Endometrial microvascular endothelial cells (primary cell): ENCODE measurements at regions not wholly inside any gene's neighbourhood (a gene's known extent, or its start where the extent isn't known, plus 50 kb on each side); places are given as distances from the start of the nearest gene placed in this dataset.
"Not testable (repeated sequence)": the region's sequence is repeated elsewhere in the genome, so short reads cannot be mapped to it uniquely, and the experiment has no call there.

ENCODE experiments used
- in situ Hi-C: cut with HindIII; loops from 2 replicates; pipeline ENCODE4 v1.10.0; 2017; ENCODE audit warnings: low sequenced_read_pairs, low pct_unique_long_range_greater_than_20kb; ENCODE audit errors: inconsistent ontology term

- in situ Hi-C loops: no loop called here
Measured at GRCh38 chr15:81909011-81909358, 136.8 kb downstream of the MEX3B start.

GRCh38 chr15:81908111-81908510 lies 137.7 kb downstream of the MEX3B start:
- in situ Hi-C loops: no loop called here

- in situ Hi-C loops: no loop called here
Measured at GRCh38 chr15:81907521-81907920, 138.3 kb downstream of the MEX3B start.

GRCh38 chr15:81905889-81906288 lies 139.9 kb downstream of the MEX3B start:
- in situ Hi-C loops: no loop called here

- in situ Hi-C loops: no loop called here
Measured at GRCh38 chr15:81901319-81901718, 144.5 kb downstream of the MEX3B start.

GRCh38 chr15:81899730-81900129 lies 146.1 kb downstream of the MEX3B start:
- in situ Hi-C loops: no loop called here

GRCh38 chr15:81899024-81899423 lies 146.8 kb downstream of the MEX3B start:
- in situ Hi-C loops: no loop called here

GRCh38 chr15:81897057-81897677 lies 148.7 kb downstream of the MEX3B start:
- in situ Hi-C loops: no loop called here

GRCh38 chr15:81896356-81896755 lies 149.5 kb downstream of the MEX3B start:
- in situ Hi-C loops: no loop called here

- in situ Hi-C loops: no loop called here
Measured at GRCh38 chr15:81895723-81896122, 150.1 kb downstream of the MEX3B start.

GRCh38 chr15:81894061-81894460 lies 151.8 kb downstream of the MEX3B start:
- in situ Hi-C loops: no loop called here

GRCh38 chr15:81893182-81893835 lies 152.5 kb downstream of the MEX3B start:
- in situ Hi-C loops: no loop called here

GRCh38 chr15:81890496-81890895 lies 155.3 kb downstream of the MEX3B start:
- in situ Hi-C loops: no loop called here

- in situ Hi-C loops: no loop called here
Measured at GRCh38 chr15:81889485-81889881, 156.3 kb downstream of the MEX3B start.

- in situ Hi-C loops: no loop called here
Measured at GRCh38 chr15:81888748-81889484, 156.9 kb downstream of the MEX3B start.

GRCh38 chr15:81887912-81888311 lies 157.9 kb downstream of the MEX3B start:
- in situ Hi-C loops: no loop called here

GRCh38 chr15:81887188-81887587 lies 158.6 kb downstream of the MEX3B start:
- in situ Hi-C loops: not testable (repeated sequence)

GRCh38 chr15:81886591-81886990 lies 159.2 kb downstream of the MEX3B start:
- in situ Hi-C loops: no loop called here

- in situ Hi-C loops: no loop called here
Measured at GRCh38 chr15:81886080-81886479, 159.7 kb downstream of the MEX3B start.

GRCh38 chr15:81885135-81885534 lies 160.7 kb downstream of the MEX3B start:
- in situ Hi-C loops: no loop called here
